K562 (cell line): ENCODE measurements at regions not wholly inside any gene's neighbourhood (a gene's known extent, or its start where the extent isn't known, plus 50 kb on each side); places are given as distances from the start of the nearest gene placed in this dataset.

Experiments used
- ATAC-seq: fragments of 200-7000 bp; cut with Tn5 transposase; 3 replicates; pipeline ENCODE4 v1.9.1; 2020; ENCODE audit warnings: moderate library complexity
- BruUV-seq: library from RNA; stranded (reverse); fragments of 400-500 nt; replicated peaks from 2 replicates; lab custom pipeline; 2021; lab: Mats Ljungman, UMichigan
- CTCF ChIA-PET: fragments of 300-600 bp; formaldehyde crosslinking; extraction: SDS; loops from one replicate; lab custom pipeline; 2021; ENCODE audit warnings: low intra/inter-chr PET ratio; lab: Yijun Ruan, JAX
- POLR2A ChIA-PET: fragments of 300-600, 350-650 bp; sonication (Branson Sonifier 250); formaldehyde crosslinking; extraction: SDS; loops from one replicate; lab custom pipeline; 2021; ENCODE audit warnings: antibody characterized with exemption, inconsistent platforms; lab: Yijun Ruan, JAX
- DNase-seq, 4 experiments: peaks; one replicate each; pipeline versions ENCODE4 v3.0.0 to v3.0.0-alpha.2; 2011 to 2018; ENCODE audit warnings: low spot score in 3 of 4, mixed read lengths in 3 of 4; ENCODE audit errors: extremely low read depth in 1 of 4
- FAIRE-seq: peaks from 2 replicates; lab custom pipeline; 2011; peaks lifted over from hg19 to GRCh38; lab: Jason Lieb, UNC
- H2AFZ ChIP-seq: 2 replicates; pipeline ENCODE4 v1.6.0; 2011; ENCODE audit warnings: low read depth, low read length, control low read depth, inconsistent platforms
- H3K27ac ChIP-seq: fragments of 200-600 bp; 3 replicates; pipeline ENCODE4 v1.8.0; 2011; ENCODE audit warnings: low read depth, mild to moderate bottlenecking, control low read depth, inconsistent platforms, low read length, moderate library complexity, mixed read lengths; ENCODE audit errors: extremely low read depth
- H3K27me3 ChIP-seq, 2 experiments: fragments of 300-600 bp in 1 of 2; 2 replicates in 1 of 2; 3 replicates in 1 of 2; pipeline versions ENCODE4 v1.6.0 to v1.8.0; 2011; ENCODE audit warnings: inconsistent platforms in 2 of 2, low read length in 2 of 2, mild to moderate bottlenecking in 1 of 2, mixed read lengths in 1 of 2, moderate library complexity in 1 of 2; ENCODE audit not compliant: control insufficient read depth in 2 of 2, insufficient read depth in 2 of 2
- H3K36me3 ChIP-seq: fragments of 300-600 bp; 3 replicates; pipeline ENCODE4 v1.8.0; 2011; ENCODE audit warnings: mild to moderate bottlenecking, low read length, inconsistent platforms; ENCODE audit not compliant: control insufficient read depth, insufficient read depth
- H3K4me1 ChIP-seq, 2 experiments: fragments of 200-600 bp in 1 of 2; replicated peaks in 1 of 2; 2 replicates in 1 of 2; 3 replicates in 1 of 2; pipeline versions ENCODE4 v1.5.1 to v1.8.0; 2011; ENCODE audit warnings: inconsistent platforms in 2 of 2, low read length in 2 of 2, mild to moderate bottlenecking in 1 of 2, mixed read lengths in 1 of 2, moderate library complexity in 1 of 2; ENCODE audit not compliant: control insufficient read depth in 2 of 2, insufficient read depth in 2 of 2
- H3K4me2 ChIP-seq: 2 replicates; pipeline ENCODE4 v1.6.1; 2011; ENCODE audit warnings: low read length, control low read depth, inconsistent platforms, mixed read lengths; ENCODE audit not compliant: insufficient read depth
- H3K4me3 ChIP-seq: fragments of 200-600 bp; sonication (generic), shearing (Covaris generic); 2 replicates; pipeline ENCODE4 v1.5.1; 2016; ENCODE audit warnings: control low read depth, inconsistent platforms
- H3K79me2 ChIP-seq: fragments of 200-600 bp; 3 replicates; pipeline ENCODE4 v1.8.0; 2011; ENCODE audit warnings: low read length, inconsistent platforms; ENCODE audit not compliant: control insufficient read depth, insufficient read depth
- H3K9ac ChIP-seq, 2 experiments: 2 replicates each; pipeline versions ENCODE4 v1.6.0 to v1.6.1; 2011; ENCODE audit warnings: low read depth in 2 of 2, low read length in 2 of 2, control low read depth in 1 of 2, inconsistent platforms in 1 of 2, mild to moderate bottlenecking in 1 of 2, mixed read lengths in 1 of 2; ENCODE audit not compliant: insufficient read depth in 1 of 2
- H3K9me1 ChIP-seq: one replicate; pipeline ENCODE4 v1.6.0; 2011; ENCODE audit warnings: inconsistent platforms, mild to moderate bottlenecking, low read length, moderate library complexity; ENCODE audit not compliant: control insufficient read depth, insufficient read depth
- H3K9me3 ChIP-seq: replicated peaks from 2 replicates; pipeline ENCODE4 v1.5.1; 2011; ENCODE audit warnings: low read depth, low read length, inconsistent platforms; ENCODE audit not compliant: control insufficient read depth, insufficient read depth
- H4K20me1 ChIP-seq: replicated peaks from 2 replicates; pipeline ENCODE4 v1.6.1; 2011; ENCODE audit warnings: low read length, inconsistent platforms, mixed read lengths; ENCODE audit not compliant: control insufficient read depth, insufficient read depth
- ARID3A ChIP-seq: IDR thresholded peaks from 2 replicates; pipeline ENCODE4 v1.6.1; 2012; ENCODE audit warnings: low read depth, low read length, improper control_type of control experiment, borderline replicate concordance
- BMI1 ChIP-seq: fragments of 150-350 bp; IDR thresholded peaks from 2 replicates; pipeline ENCODE4 v1.6.1; 2014; ENCODE audit warnings: low read length
- CBFA2T3 ChIP-seq: fragments of 450-650 bp; IDR thresholded peaks from 2 replicates; pipeline ENCODE4 v1.6.1; 2017
- CBX1 ChIP-seq: sonication (generic); IDR thresholded peaks from 2 replicates; pipeline ENCODE4 v1.6.1; 2016; ENCODE audit warnings: antibody characterized with exemption, low read depth, mild to moderate bottlenecking
- CBX3 ChIP-seq, 2 experiments: IDR thresholded peaks; 1 replicate in 1 of 2; 2 replicates in 1 of 2; pipeline ENCODE4 v1.6.1; 2012; ENCODE audit warnings: inconsistent platforms in 2 of 2, low read length in 2 of 2, borderline replicate concordance in 1 of 2, control low read depth in 1 of 2
- ELF2 ChIP-seq: fragments of 250-450 bp; sonication (Bioruptor Pico); IDR thresholded peaks from 2 replicates; pipeline ENCODE4 v1.5.0; 2021; ENCODE audit warnings: mild to moderate bottlenecking
- FOXJ3 ChIP-seq: sonication (generic); formaldehyde crosslinking; IDR thresholded peaks from 2 replicates; pipeline ENCODE4 v1.4.0; 2020; ENCODE audit warnings: mild to moderate bottlenecking, missing genetic modification reagents
- IRF1 ChIP-seq: sonication (generic); formaldehyde crosslinking; IDR thresholded peaks from 2 replicates; pipeline ENCODE4 v1.8.0; 2022; ENCODE audit warnings: missing genetic modification reagents, mild to moderate bottlenecking, borderline replicate concordance
- NFE2L1 ChIP-seq: fragments of 450-650 bp; IDR thresholded peaks from 2 replicates; pipeline ENCODE4 v1.6.1; 2016; ENCODE audit warnings: missing genetic modification characterization, low read depth, mild to moderate bottlenecking, missing compliant biosample characterization, moderate library complexity, borderline replicate concordance
- PML ChIP-seq: IDR thresholded peaks from 2 replicates; pipeline ENCODE4 v1.6.1; 2012; ENCODE audit warnings: low read length, inconsistent platforms
- PPARD ChIP-seq: fragments of 250-450 bp; sonication (Bioruptor Pico); IDR thresholded peaks from 2 replicates; pipeline ENCODE4 v1.8.0; 2022; ENCODE audit warnings: inconsistent platforms, mild to moderate bottlenecking, moderate library complexity
- ZFX ChIP-seq: sonication (generic); formaldehyde crosslinking; IDR thresholded peaks from 2 replicates; pipeline ENCODE4 v1.8.0; 2022; ENCODE audit warnings: mild to moderate bottlenecking, missing genetic modification reagents, moderate library complexity
- ZNF124 ChIP-seq: sonication (generic); formaldehyde crosslinking; IDR thresholded peaks from 2 replicates; pipeline ENCODE4 v1.8.1; 2022; ENCODE audit warnings: missing genetic modification reagents
- ZNF165 ChIP-seq: fragments of 250-450 bp; sonication (Bioruptor Pico); IDR thresholded peaks from 2 replicates; pipeline ENCODE4 v1.4.0; 2020; ENCODE audit warnings: borderline replicate concordance
- ZNF212 ChIP-seq: fragments of 450-650 bp; formaldehyde crosslinking; IDR thresholded peaks from 2 replicates; pipeline ENCODE4 v1.4.0; 2020; ENCODE audit warnings: mild to moderate bottlenecking
- ZNF23 ChIP-seq: fragments of 250-450 bp; sonication (Bioruptor Pico); IDR thresholded peaks from 2 replicates; pipeline ENCODE4 v1.4.0; 2020; ENCODE audit warnings: mild to moderate bottlenecking
- WGBS: fragments of 100-300 bp; shearing (Covaris generic); methylation state at CpG from one replicate; pipeline ENCODE4 v1.1.6; 2016; ENCODE audit warnings: low coverage, mixed read lengths; ENCODE audit not compliant: insufficient coverage; ENCODE audit errors: missing lambda C conversion rate; 5-methylcytosine and 5-hydroxymethylcytosine counted together
- in situ Hi-C: fragments of 300-500 bp; cut with MboI; formaldehyde crosslinking; loops from 4 replicates; pipeline ENCODE4 v1.15.0; 2018; ENCODE audit warnings: inconsistent platforms, mixed read lengths
- intact Hi-C: fragments of 100-400 bp; cut with micrococcal nuclease; formaldehyde crosslinking; loops from 2 replicates; pipeline ENCODE4 v1.14.2; 2022

- 0% methylated on average over 2 of the region's 2 CpGs for WGBS
- POLR2A ChIA-PET = no interaction called here
These were observed 342.8 kb upstream of the BOD1L1 start for GRCh38 chr4:13970349-13970748.

DNA sequence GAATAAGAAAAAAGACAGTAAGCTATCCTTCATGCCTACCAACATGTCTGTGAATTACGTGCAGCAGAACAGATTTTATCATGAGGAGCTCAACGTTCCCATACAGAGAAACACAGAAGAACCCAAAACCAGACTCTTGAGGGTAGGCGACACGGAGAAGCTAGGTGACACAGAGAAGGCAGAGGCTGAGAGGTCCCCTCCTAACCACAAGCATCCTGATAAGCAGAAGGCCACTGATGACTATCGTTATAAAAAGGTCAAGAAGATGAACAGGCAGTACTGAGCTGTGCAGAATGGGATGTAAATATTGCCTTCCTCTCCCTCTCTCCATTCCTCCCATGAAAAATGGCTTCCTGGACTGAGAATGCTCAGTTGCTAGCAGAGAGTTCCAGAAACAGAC is 350.2 kb upstream of the BOD1L1 start:
- Histone ChIP-seq H3K79me2 (no peaks in the 10 kb centered on the region), H3K27me3 (no peaks in the 10 kb centered on the region), H3K36me3 (no peaks in the 10 kb centered on the region), H4K20me1 (no peaks in the 10 kb centered on the region), H3K9ac (no peak overlapping the region), H3K4me3 (no peak overlapping the region), H3K9me3 (0 out of 2 replicates have a peak, but pooled peaks cover 3% of the 10 kb centered on the region), H3K4me1 (no peaks in the 10 kb centered on the region), H3K9me1 (no peaks in the 10 kb centered on the region), H2AFZ (no peak overlapping the region), H3K27ac (no peak overlapping the region), H3K4me2 (no peak overlapping the region)
- ATAC-seq (no peak), DNase-seq (no peak), FAIRE-seq (no peak)
- no TSS peak for BruUV-seq
- POLR2A ChIA-PET = no interaction called here
- 2% methylated on average over 5 of the region's 5 CpGs for WGBS
- in situ Hi-C loops (no loop called here), intact Hi-C loops (no loop called here)
- CTCF ChIA-PET = no interaction called here
- TF ChIP-seq ZNF124 (CRISPR knock-in tag) (no peak), IRF1 (CRISPR knock-in tag) (no peak), ZNF23 (CRISPR knock-in tag) (no peak), PML (no peak), BMI1 (no peak), FOXJ3 (CRISPR knock-in tag) (no peak), ZFX (CRISPR knock-in tag) (no peak), CBX1 (no peak), CBFA2T3 (no peak), NFE2L1 (tag) (no peak), CBX3 (IDR thresholded peaks at IDR 0.05; ENCODE audit: borderline replicate concordance in 1 of 2, low read length in 2 of 2) (no peak), PPARD (CRISPR knock-in tag) (no peak), ZNF212 (CRISPR knock-in tag) (no peak)

More at GRCh38 chr4:13970349-13970748, 342.8 kb upstream of the BOD1L1 start:
- no peak for DNase-seq
- intact Hi-C loops = no loop called here
- no peaks in the 10 kb centered on the region for H3K36me3 ChIP-seq
- in situ Hi-C loops = no loop called here
- H3K9me1 ChIP-seq = no peaks in the 10 kb centered on the region
- no peak for TF ChIP-seq ELF2 (CRISPR knock-in tag)
- no peak for TF ChIP-seq ARID3A
- TF ChIP-seq ZNF165 (CRISPR knock-in tag) = no peak
- H3K4me1 ChIP-seq = no peaks in the 10 kb centered on the region
- CTCF ChIA-PET = no interaction called here
- no peak for FAIRE-seq
- H4K20me1 ChIP-seq = no peaks in the 10 kb centered on the region
- no peak overlapping the region for H3K4me2 ChIP-seq
- no peak overlapping the region for H2AFZ ChIP-seq
- no peak overlapping the region for H3K27ac ChIP-seq
- no peak overlapping the region for H3K9ac ChIP-seq
- BruUV-seq = no TSS peak
- H3K79me2 ChIP-seq = no peaks in the 10 kb centered on the region
- H3K27me3 ChIP-seq = no peaks in the 10 kb centered on the region
- no peak overlapping the region for H3K4me3 ChIP-seq
- H3K9me3 ChIP-seq = 0 out of 2 replicates have a peak, but pooled peaks cover 3% of the 10 kb centered on the region
- no peak for ATAC-seq
